Ovary (tissue), 3 donors: ENCODE measurements at regions not wholly inside any gene's neighbourhood (a gene's known extent, or its start where the extent isn't known, plus 50 kb on each side); places are given as distances from the start of the nearest gene placed in this dataset.

Experiments
- CTCF ChIP-seq, 3 donors: fragments of 450-650 bp in 2 of 3; fragments of 200-600 bp in 1 of 3; IDR thresholded peaks; one replicate each; pipeline versions ENCODE4 v1.5.1 to v1.8.0; 2016 to 2022; ENCODE audit warnings: antibody characterized with exemption in 3 of 3, mild to moderate bottlenecking in 1 of 3
- EP300 ChIP-seq: sonication (generic); formaldehyde crosslinking; IDR thresholded peaks from one replicate; pipeline ENCODE4 v1.6.1; 2017; ENCODE audit warnings: antibody characterized with exemption
- POLR2A ChIP-seq: fragments of 450-650 bp; IDR thresholded peaks from one replicate; pipeline ENCODE4 v1.6.1; 2017; ENCODE audit warnings: antibody characterized with exemption, mild to moderate bottlenecking, moderate library complexity
- donor health status: DM: no; HTN: no; CAD: no.

DNA sequence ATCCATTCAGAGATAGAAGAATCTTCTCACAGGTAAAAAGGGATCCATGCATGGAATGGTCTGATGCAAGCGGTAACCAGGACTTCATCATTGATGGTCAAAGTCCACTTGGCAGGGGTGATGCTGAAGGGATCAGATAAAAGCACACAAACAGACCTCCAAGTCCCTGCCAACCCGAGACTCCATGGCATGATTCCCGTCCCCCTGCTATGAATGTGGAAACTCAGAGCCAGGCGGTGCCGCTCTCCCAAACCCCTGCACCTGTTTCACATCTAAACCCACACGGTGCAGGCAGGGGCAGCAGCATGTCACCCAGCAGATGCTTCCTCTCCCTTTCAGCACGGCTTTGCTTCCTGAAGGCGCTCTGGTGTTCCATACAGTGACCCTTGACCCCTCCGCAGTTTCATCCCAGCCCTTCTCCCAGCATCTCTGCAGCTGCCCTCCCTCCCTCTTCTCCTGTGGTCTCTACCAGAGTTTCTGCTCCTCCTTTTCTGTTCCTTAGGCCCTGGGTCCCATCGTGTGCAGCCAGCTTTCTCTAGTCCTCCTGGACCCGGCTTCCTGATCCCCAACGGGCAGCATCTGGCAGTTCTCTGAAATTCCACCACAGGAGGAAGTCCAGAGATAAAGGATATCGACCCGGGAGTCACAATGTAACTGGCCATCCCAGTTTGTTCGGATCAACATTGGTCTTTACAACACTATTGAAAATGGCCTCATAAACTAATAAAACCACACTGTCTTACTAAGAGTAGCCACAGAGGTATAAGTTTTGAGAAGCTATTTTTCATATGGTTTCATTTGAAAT is 235.0 kb downstream of the TTLL2 start:
- no peak for TF ChIP-seq CTCF (IDR thresholded peaks at IDR 0.05)
- TF ChIP-seq POLR2A = no peak
- no peak for TF ChIP-seq EP300
